Osteoblast (primary cell): ENCODE measurements at regions not wholly inside any gene's neighbourhood (a gene's known extent, or its start where the extent isn't known, plus 50 kb on each side); places are given as distances from the start of the nearest gene placed in this dataset.

Source experiments
- DNase-seq: peaks from one replicate; pipeline ENCODE4 v3.0.0; 2011; ENCODE audit warnings: low spot score, mixed read lengths; ENCODE audit not compliant: insufficient read length; ENCODE audit errors: missing footprints
- H2AFZ ChIP-seq: 2 replicates; pipeline ENCODE4 v1.6.0; 2011; ENCODE audit warnings: mild to moderate bottlenecking, low read length
- H3K27ac ChIP-seq: 2 replicates; pipeline ENCODE4 v1.5.1; 2011; ENCODE audit warnings: mild to moderate bottlenecking, low read depth, low read length, moderate library complexity
- H3K27me3 ChIP-seq: 2 replicates; pipeline ENCODE4 v1.6.0; 2012; ENCODE audit warnings: mild to moderate bottlenecking, control low read depth, inconsistent platforms, low read length, moderate library complexity; ENCODE audit not compliant: insufficient read depth
- H3K36me3 ChIP-seq: 2 replicates; pipeline ENCODE4 v1.5.1; 2011; ENCODE audit warnings: mild to moderate bottlenecking, low read length, control low read depth, moderate library complexity; ENCODE audit not compliant: insufficient read depth
- H3K4me1 ChIP-seq: 2 replicates; pipeline ENCODE4 v1.5.1; 2011; ENCODE audit warnings: mild to moderate bottlenecking, low read length, control low read depth, moderate library complexity; ENCODE audit not compliant: insufficient read depth
- H3K4me2 ChIP-seq: 2 replicates; pipeline ENCODE4 v1.6.0; 2011; ENCODE audit warnings: mild to moderate bottlenecking, low read length; ENCODE audit not compliant: insufficient read depth
- H3K4me3 ChIP-seq: fragments of 200-600 bp; sonication (generic); 3 replicates; pipeline ENCODE4 v1.5.1; 2012; ENCODE audit warnings: mild to moderate bottlenecking, low read length, inconsistent platforms; ENCODE audit not compliant: insufficient read depth
- H3K79me2 ChIP-seq: 2 replicates; pipeline ENCODE4 v1.6.0; 2012; ENCODE audit warnings: mild to moderate bottlenecking, low read length, control low read depth, inconsistent platforms; ENCODE audit not compliant: insufficient read depth
- H3K9me3 ChIP-seq: 2 replicates; pipeline ENCODE4 v1.5.1; 2011; ENCODE audit warnings: low read depth, low read length, control low read depth
- H4K20me1 ChIP-seq: 2 replicates; pipeline ENCODE4 v1.6.0; 2012; ENCODE audit warnings: mild to moderate bottlenecking, low read length, control low read depth; ENCODE audit not compliant: insufficient read depth
- CTCF ChIP-seq: IDR thresholded peaks from 2 replicates; pipeline ENCODE4 v1.5.1; 2011; ENCODE audit warnings: mild to moderate bottlenecking, low read depth, low read length, moderate library complexity; ENCODE audit errors: extremely low read depth

GRCh38 chr7:25829663-25830062 is 322.3 kb upstream of the NFE2L3 start:
- DNase-seq: no peak
- TF ChIP-seq CTCF: no peak
- Histone ChIP-seq H3K4me2 (no peak overlapping the region), H3K4me1 (no peaks in the 10 kb centered on the region), H4K20me1 (no peaks in the 10 kb centered on the region), H3K27me3 (no peaks in the 10 kb centered on the region), H3K4me3 (no peak overlapping the region), H2AFZ (no peak overlapping the region), H3K79me2 (no peaks in the 10 kb centered on the region), H3K36me3 (no peaks in the 10 kb centered on the region), H3K9me3 (no peaks in the 10 kb centered on the region), H3K27ac (no peak overlapping the region)

GRCh38 chr7:25830215-25830614 is 321.8 kb upstream of the NFE2L3 start:
- Histone ChIP-seq H3K79me2 (no peaks in the 10 kb centered on the region), H4K20me1 (no peaks in the 10 kb centered on the region), H3K27me3 (no peaks in the 10 kb centered on the region), H2AFZ (no peak overlapping the region), H3K4me2 (no peak overlapping the region), H3K27ac (no peak overlapping the region), H3K9me3 (no peaks in the 10 kb centered on the region), H3K4me1 (peaks cover 2% of the 10 kb centered on the region), H3K36me3 (no peaks in the 10 kb centered on the region), H3K4me3 (no peak overlapping the region)
- DNase-seq: no peak
- no peak for TF ChIP-seq CTCF

GRCh38 chr7:25831062-25831691 is 320.8 kb upstream of the NFE2L3 start:
- no peak overlapping the region for H3K4me3 ChIP-seq
- DNase-seq: no peak
- no peaks in the 10 kb centered on the region for H3K27me3 ChIP-seq
- no peak for TF ChIP-seq CTCF
- peak overlapping the region; percentile 70 for H2AFZ ChIP-seq
- no peak overlapping the region for H3K27ac ChIP-seq
- no peaks in the 10 kb centered on the region for H4K20me1 ChIP-seq
- H3K4me2 ChIP-seq: peak overlapping the region; percentile 45
- H3K79me2 ChIP-seq: no peaks in the 10 kb centered on the region
- H3K9me3 ChIP-seq: no peaks in the 10 kb centered on the region
- no peaks in the 10 kb centered on the region for H3K36me3 ChIP-seq
- H3K4me1 ChIP-seq: peaks cover 5% of the 10 kb centered on the region

- Histone ChIP-seq H3K9me3 (no peaks in the 10 kb centered on the region), H3K4me3 (peak overlapping the region; percentile 23), H3K36me3 (no peaks in the 10 kb centered on the region), H3K27me3 (no peaks in the 10 kb centered on the region), H2AFZ (peak overlapping the region; percentile 70), H3K79me2 (no peaks in the 10 kb centered on the region), H3K4me1 (peaks cover 5% of the 10 kb centered on the region), H3K4me2 (peak overlapping the region; percentile 45), H4K20me1 (no peaks in the 10 kb centered on the region), H3K27ac (no peak overlapping the region)
- TF ChIP-seq CTCF: no peak
- no peak for DNase-seq
Measured at GRCh38 chr7:25831831-25832411, 320.1 kb upstream of the NFE2L3 start.
